Fibroblast of the conjunctiva (primary cell): ENCODE measurements at regions not wholly inside any gene's neighbourhood (a gene's known extent, or its start where the extent isn't known, plus 50 kb on each side); places are given as distances from the start of the nearest gene placed in this dataset.
"Not testable (repeated sequence)": the region's sequence is repeated elsewhere in the genome, so short reads cannot be mapped to it uniquely, and the experiment has no call there.

Experiments
- DNase-seq: peaks from one replicate; pipeline ENCODE4 v3.0.0-alpha.2; 2010; ENCODE audit warnings: low read depth

GRCh38 chr3:94507354-94507753 is 444.5 kb downstream of the NSUN3 start:
- DNase-seq, result not testable (repeated sequence)

DNA sequence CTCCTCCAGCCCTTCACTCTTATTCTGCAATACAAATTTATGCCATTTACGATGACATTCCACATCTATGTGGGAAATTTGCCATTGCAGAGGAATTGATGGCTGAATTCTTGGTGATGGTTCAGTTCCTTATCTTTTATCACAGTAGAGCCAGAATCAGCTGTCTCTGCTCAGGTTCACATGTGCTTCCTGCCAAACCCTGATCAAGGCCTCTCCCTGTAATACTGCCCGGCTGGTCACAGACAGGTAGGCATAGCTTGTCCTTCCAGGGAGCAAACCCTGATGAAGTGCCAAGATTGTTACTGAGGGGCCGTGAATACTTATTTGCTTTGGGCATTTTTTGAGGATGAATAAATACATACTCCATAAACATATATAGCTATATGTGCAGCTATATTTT is 450.0 kb downstream of the NSUN3 start:
- DNase-seq, result no peak

- no peak for DNase-seq
These were observed 450.7 kb downstream of the NSUN3 start for GRCh38 chr3:94513600-94513999.

DNA sequence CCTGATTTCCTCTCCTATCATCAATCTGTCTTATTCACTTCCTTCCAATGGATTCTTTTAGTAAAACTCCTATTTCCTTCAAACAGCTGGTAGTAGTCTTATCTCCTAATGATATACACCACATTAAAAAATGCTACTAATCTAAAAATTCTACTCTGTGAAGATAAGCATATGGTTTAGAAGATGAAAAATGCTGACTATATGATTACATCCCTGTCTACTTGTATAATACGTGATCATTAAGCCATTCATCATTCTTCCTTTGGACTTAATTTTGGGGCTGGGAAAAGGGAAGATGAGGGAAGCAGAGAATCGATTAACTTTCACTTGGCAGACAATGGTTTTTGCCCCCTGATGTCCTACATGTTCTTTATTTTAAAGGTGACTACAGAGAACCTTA is 453.1 kb downstream of the NSUN3 start:
- no peak for DNase-seq

DNA sequence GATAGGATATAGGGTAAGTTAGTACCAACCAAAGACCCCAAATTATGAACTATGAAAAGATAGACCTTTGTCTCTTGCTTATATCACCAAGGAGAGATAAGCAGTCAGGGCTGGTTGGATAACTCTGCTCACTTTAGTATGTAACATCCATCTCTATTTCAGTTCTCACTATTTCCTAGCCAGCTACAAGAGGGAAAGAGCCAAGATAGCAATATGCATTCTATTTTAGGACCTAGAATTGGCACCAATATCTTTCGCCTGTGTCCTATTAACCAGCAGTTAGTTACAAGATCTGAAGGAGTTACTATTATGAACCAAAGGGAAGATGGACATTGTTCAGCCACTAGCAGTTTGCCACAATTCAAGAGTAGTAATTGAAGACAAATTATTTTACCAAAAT is 457.5 kb downstream of the NSUN3 start:
- DNase-seq, result no peak

GRCh38 chr3:94522488-94522887 is 459.6 kb downstream of the NSUN3 start:
- no peak for DNase-seq

- DNase-seq, result no peak
These were observed 461.4 kb downstream of the NSUN3 start for GRCh38 chr3:94524102-94524919.

DNA sequence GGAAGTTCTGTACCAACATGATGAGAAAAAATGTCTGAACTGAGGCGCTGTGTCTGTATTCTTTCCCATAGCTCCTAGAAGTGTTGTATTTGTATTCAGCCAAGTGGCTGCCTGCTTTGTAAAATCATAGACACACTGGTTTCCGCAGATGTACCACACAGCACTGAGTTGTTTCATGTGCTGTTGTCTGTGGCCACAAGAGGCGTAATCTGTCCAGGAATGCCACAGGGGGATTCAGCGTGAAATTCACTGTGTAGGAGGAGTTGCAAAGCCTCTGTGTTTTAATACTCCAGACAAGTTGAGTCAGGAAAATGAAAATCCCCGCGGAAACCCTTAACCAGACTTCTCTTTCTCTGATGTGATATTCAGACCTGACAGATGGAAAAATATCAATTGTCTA is 462.2 kb downstream of the NSUN3 start:
- no peak for DNase-seq

DNA sequence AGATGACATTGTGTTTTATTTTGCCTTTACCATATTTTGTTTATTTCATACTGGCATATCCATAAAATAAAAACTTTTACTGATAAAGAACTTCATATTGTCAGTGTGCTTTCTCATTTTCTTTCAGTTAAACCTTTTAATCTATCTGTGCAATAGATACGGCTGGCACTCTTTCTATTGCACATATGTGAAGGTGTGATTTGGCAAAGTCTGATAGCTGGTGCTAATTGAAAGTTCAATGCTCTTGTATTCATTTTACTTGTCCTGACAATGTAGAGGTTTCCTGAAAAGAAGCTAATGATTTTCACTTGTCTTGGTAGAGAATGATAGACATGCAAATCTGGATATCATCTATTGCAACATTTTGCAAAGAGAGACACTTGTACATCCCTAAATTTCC is 467.0 kb downstream of the NSUN3 start:
- DNase-seq, result no peak

DNA sequence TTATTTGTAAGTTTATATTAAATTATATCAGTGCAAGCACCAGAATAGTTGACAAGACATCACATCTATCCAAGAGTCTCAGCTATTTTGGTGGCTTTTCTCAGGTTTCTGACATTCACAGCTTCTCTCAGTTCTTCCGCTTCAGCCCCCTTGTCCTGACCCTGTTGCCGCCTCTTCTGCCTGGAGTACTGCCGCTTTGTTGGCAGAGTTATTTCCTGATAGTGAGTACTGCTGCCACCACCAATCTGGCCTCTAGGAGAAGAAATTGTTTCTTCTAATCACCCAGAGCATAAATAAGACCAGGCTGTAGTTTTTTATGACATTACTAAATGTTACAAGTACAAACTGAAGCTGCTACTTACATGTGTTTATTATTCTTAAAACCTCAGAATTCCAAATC is 470.1 kb downstream of the NSUN3 start:
- DNase-seq, result no peak

GRCh38 chr3:94539937-94540336 is 477.1 kb downstream of the NSUN3 start:
- no peak for DNase-seq

- DNase-seq, result no peak
These were observed 480.3 kb downstream of the NSUN3 start for GRCh38 chr3:94543161-94543560.

GRCh38 chr3:94544131-94544789 is 481.4 kb downstream of the NSUN3 start:
- no peak for DNase-seq

GRCh38 chr3:94548581-94549316 is 485.9 kb downstream of the NSUN3 start:
- no peak for DNase-seq

GRCh38 chr3:94561094-94561493 is 498.2 kb downstream of the NSUN3 start:
- DNase-seq, result no peak

- DNase-seq, result no peak
These were observed 501.4 kb downstream of the NSUN3 start for GRCh38 chr3:94564247-94564646.

GRCh38 chr3:94568041-94568440 is 505.2 kb downstream of the NSUN3 start:
- DNase-seq, result no peak

DNA sequence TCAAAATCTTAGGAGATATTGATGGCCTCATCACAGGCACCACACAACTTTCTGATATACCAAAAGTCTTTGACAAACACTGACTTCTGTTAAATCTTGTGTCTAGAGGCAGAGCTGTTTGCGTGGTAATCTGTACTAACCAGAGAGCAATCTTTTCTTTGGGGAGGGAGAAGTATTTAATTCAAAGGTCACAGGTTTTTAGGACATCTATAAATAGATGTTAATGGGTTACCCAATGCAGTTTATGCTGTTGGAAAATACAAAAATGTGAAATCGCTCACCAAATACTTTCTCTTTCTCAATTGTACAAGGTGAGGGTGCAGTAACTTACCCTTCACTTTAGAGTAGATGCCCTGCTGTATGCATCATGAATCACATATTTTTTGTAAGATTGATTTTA is 510.5 kb downstream of the NSUN3 start:
- no peak for DNase-seq

DNA sequence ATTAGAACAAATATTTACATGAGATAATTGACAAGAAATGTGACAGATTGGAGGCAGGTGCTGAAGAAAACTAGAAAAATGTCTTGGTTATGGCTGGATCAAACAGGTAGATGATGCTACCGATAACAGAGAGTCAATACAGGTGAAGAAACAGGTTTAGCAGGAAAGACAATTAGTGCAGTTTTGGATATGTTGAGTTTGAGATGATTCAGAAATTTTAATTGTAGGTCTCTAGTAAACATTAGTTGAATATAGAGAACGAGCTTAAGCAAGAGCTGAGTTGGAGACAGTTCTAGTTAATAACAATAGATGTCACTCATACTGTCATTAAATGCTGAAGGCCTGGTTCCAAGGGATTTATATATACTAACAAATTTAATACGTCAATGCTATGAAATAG is 524.4 kb downstream of the NSUN3 start:
- DNase-seq, result no peak

GRCh38 chr3:94593526-94594150 is 530.8 kb downstream of the NSUN3 start:
- DNase-seq, result no peak

DNA sequence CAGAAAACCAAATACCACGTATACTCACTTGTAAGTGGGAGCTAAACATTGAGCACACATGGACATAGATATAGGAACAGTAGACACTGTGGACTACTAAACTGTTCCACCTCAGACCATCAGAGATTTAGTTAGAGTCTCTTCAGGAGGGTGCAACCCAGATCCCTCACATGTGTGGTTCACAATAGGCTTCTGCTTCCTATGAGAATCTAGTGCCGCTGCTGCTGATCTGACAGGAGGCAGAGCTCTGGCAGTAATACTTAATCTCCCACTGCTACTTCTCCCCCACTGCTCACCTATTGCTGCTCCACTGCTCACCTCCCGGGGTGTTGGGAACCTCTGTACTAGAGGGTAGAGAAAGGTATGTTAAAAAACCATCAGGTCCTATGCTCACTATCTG is 533.3 kb downstream of the NSUN3 start:
- DNase-seq, result no peak

DNA sequence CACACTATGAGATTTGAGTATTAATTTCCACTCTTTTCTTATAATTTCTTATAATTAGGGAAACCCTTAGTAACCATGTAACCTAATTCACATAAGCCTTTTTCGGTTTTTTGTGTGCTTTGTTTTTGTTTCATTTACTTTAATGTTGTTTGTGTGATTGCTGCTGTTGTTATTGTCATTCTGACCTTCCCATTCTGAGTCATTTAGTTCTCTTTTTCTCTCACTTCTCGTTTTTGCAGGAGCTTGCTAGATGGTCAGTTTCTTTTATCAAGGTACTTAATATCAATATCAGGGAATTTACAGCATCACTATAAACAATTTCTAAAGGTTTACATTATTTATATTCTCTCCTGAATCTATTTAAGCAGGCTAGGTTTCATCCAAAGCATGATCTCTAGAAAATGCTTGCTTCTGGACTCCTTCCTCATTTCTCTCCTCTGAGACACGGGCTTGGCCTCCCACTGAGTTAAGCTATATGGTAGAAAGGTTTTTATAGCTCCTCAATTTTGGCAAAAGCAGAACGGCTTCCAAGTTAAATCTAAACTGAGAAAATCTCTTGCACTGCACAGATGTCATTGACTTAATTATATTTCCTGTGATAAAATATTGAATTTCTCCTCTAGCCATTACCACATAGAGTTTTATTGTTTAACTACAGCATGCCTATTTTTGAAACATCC is 534.2 kb downstream of the NSUN3 start:
- DNase-seq, result no peak
